NT2/D1 (cell line): ENCODE measurements at regions not wholly inside any gene's neighbourhood (a gene's known extent, or its start where the extent isn't known, plus 50 kb on each side); places are given as distances from the start of the nearest gene placed in this dataset.

Experiments used
- YY1 ChIP-seq: IDR thresholded peaks from 2 replicates; pipeline ENCODE4 v1.6.1; 2011; ENCODE audit not compliant: insufficient read length, insufficient read depth
- ZNF274 ChIP-seq: IDR thresholded peaks from 2 replicates; pipeline ENCODE4 v1.6.1; 2011; ENCODE audit warnings: mild to moderate bottlenecking, low read depth, low read length

GRCh38 chr6:6407071-6407741, 86.7 kb upstream of the F13A1 start:
- no peak for TF ChIP-seq YY1
- TF ChIP-seq ZNF274, result no peak
